NT2/D1 (cell line): ENCODE measurements at regions not wholly inside any gene's neighbourhood (a gene's known extent, or its start where the extent isn't known, plus 50 kb on each side); places are given as distances from the start of the nearest gene placed in this dataset.

Source experiments
- SUZ12 ChIP-seq: IDR thresholded peaks from 2 replicates; pipeline ENCODE4 v1.6.1; 2011; ENCODE audit not compliant: insufficient read length, insufficient read depth; ENCODE audit errors: extremely low read depth
- YY1 ChIP-seq: IDR thresholded peaks from 2 replicates; pipeline ENCODE4 v1.6.1; 2011; ENCODE audit not compliant: insufficient read length, insufficient read depth
- ZNF274 ChIP-seq: IDR thresholded peaks from 2 replicates; pipeline ENCODE4 v1.6.1; 2011; ENCODE audit warnings: mild to moderate bottlenecking, low read depth, low read length

- TF ChIP-seq ZNF274: no peak
- TF ChIP-seq YY1: no peak
- no peak for TF ChIP-seq SUZ12
These were observed 115.7 kb downstream of the CCDC71L start for GRCh38 chr7:106545275-106545674.
